Motor neuron (in vitro differentiated cells): ENCODE measurements at regions not wholly inside any gene's neighbourhood (a gene's known extent, or its start where the extent isn't known, plus 50 kb on each side); places are given as distances from the start of the nearest gene placed in this dataset.
A peak's percentile ranks its signal among the peaks of the same experiment; 100 is the strongest.
"Not testable (repeated sequence)": the region's sequence is repeated elsewhere in the genome, so short reads cannot be mapped to it uniquely, and the experiment has no call there.

Experiments used
- ATAC-seq, 8 experiments: fragments of 200-7000 bp; cut with Tn5 transposase; replicated peaks in 6 of 8; 2 replicates each; pipeline ENCODE4 v1.8.0; 2021; ENCODE audit warnings: mild to moderate bottlenecking in 8 of 8, moderate library complexity in 8 of 8
- H3K27ac ChIP-seq, 2 donors: fragments of 250-450 bp; sonication (Bioruptor Pico); 2 replicates each; pipeline ENCODE4 v1.9.0; 2021; ENCODE audit warnings: antibody characterized with exemption in 2 of 2, mild to moderate bottlenecking in 2 of 2, moderate library complexity in 1 of 2
- H3K4me1 ChIP-seq, 2 donors: fragments of 250-450 bp; sonication (Bioruptor Pico); replicated peaks in 1 of 2; 2 replicates each; pipeline ENCODE4 v1.6.1; 2021; ENCODE audit warnings: antibody characterized with exemption in 2 of 2, mild to moderate bottlenecking in 2 of 2, moderate library complexity in 1 of 2
- H3K4me3 ChIP-seq, 5 donors: fragments of 250-450 bp; sonication (Bioruptor Pico); 2 replicates each; pipeline ENCODE4 v1.9.0; 2021; ENCODE audit warnings: antibody characterized with exemption in 5 of 5, mild to moderate bottlenecking in 5 of 5, moderate library complexity in 4 of 5
- WGBS, 10 experiments: fragments of 450-650 bp; shearing (Covaris generic); methylation state at CpG; one replicate each; pipeline ENCODE4 v1.0.0; 2022; 5-methylcytosine and 5-hydroxymethylcytosine counted together
- in situ Hi-C, 9 experiments: fragments of 400-800 bp; cut with MboI; loops; one replicate each; pipeline ENCODE4 v1.15.0; 2021; ENCODE audit warnings: low sequenced_read_pairs in 9 of 9, low pct_unique_long_range_greater_than_20kb in 2 of 9; ENCODE audit not compliant: unreplicated experiment in 9 of 9

GRCh38 chr7:81222692-81223091 is 303.8 kb upstream of the SEMA3C start:
- H3K4me1 ChIP-seq, in situ Hi-C loops, H3K4me3 ChIP-seq, ATAC-seq, H3K27ac ChIP-seq: not testable (repeated sequence)
- 70 to 100% (median 100%) methylated on average over 1 to 2 of the region's 2 CpGs; no CpG with 5 or more reads in 3 of the 10 experiments for WGBS, 10 experiments

DNA sequence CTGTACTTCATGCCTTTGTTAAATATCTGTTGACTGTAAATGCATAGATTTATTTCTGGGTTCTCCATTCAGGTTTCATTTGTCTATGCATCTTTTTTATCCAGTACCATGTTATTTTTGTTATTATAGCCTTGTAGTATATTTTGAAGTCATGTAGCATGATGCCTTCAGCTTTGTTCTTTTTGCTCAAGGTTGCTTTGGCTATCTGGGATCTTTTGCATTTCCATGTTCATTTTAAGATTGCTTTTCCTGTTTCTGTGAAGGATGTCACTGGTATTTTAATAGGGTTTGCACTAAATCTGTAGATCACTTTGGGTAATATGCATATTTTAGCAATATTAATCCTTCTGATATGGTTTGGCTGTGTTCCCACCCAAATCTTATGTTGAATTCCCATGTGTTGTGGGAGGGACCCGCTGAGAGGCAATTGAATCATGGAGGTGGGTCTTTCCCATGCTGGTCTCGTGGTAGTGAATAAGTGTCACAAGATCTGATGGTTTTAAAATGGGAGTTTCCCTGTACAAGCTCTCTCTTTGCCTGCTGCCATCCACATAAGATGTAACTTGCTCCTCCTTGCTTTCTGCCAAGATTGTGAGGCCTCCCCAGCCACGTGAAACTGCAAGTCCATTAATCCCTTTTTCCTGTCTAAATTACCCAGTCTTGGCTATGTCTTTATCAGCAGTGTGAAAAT is 302.8 kb upstream of the SEMA3C start:
- Histone ChIP-seq H3K4me3 (no peak overlapping the region), H3K27ac (no peak overlapping the region), H3K4me1 (no peaks in the 10 kb centered on the region)
- ATAC-seq = peak in 2 of 8 experiments; percentile 87 to 96
- in situ Hi-C loops = no loop called here
- WGBS, 10 experiments = 13 to 100% (median 80%) methylated on average over 1 to 3 of the region's 3 CpGs; no CpG with 5 or more reads in 1 of the 10 experiments

DNA sequence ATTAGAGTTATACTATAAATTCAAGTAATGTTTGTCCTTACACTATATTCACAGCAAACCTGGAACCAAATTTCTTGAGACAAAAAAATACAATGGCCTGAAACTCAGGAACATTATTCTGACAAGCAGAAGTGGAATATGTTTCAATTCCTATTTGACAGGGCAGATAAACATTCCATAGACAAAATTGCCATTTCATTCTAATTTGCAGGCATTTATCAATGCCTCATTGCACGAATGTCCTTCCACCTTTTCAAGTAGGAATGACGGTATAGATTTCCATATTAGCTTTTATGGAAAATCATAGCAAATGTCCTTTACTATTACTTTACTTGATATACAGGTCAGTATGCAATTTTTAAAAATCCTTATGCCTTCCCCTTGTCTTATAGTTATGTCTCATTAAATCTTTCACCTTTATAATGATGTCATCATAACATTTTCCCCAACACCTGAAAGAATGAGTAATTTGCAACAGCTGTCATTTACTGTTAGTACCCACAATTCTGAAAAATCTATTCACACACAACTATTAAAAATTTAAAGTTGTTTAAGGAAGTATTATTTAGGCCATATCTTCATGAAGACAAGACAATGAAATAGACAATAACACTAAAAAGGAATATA is 299.7 kb upstream of the SEMA3C start:
- Histone ChIP-seq H3K4me3 (no peak overlapping the region), H3K27ac (no peak overlapping the region), H3K4me1 (no peaks in the 10 kb centered on the region)
- in situ Hi-C loops = no loop called here
- 73 to 100% (median 80%) methylated on average over 1 to 2 of the region's 2 CpGs; no CpG with 5 or more reads in 1 of the 10 experiments for WGBS, 10 experiments
- ATAC-seq = no peak

DNA sequence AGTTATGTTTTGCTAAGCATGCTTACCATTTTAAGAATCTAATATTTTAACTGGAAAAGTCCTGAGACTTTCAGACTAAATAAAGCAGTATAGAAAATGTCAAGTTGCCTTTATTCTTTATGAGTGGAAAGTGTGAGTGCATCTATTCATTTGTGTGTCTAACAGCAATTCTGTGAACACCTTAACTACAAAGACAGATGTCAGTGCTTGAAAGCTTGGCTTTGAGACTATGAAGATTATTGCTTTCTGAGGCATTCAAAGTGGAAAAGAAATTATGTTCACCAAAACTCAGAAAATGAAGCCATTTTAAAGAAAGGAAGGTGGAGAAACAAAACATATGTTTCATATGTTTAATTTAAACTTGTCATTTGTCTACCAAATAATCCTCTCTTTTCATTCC is 294.5 kb upstream of the SEMA3C start:
- Histone ChIP-seq H3K4me1 (no peaks in the 10 kb centered on the region), H3K4me3 (no peak overlapping the region), H3K27ac (no peak overlapping the region)
- no peak for ATAC-seq
- in situ Hi-C loops = no loop called here

DNA sequence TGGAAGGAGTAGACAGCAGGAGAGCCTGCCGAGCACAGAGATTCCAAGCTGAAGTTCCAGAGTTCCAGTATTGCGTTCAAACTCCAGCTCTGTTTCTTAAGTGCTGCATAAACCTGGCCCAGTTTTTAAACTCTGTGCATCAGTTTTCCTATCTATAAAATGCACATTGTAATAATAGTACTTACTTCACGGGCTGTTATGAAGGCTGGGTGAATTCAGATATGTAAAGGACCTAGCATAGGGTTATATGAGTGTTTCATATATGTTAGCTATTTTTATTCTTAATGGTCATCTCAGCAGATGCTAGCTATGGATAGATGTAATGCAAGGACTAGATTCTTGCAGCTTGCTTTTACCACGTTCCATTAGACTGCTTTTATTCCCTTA is 293.1 kb upstream of the SEMA3C start:
- Histone ChIP-seq H3K27ac (no peak overlapping the region), H3K4me3 (no peak overlapping the region), H3K4me1 (no peaks in the 10 kb centered on the region)
- ATAC-seq = no peak
- in situ Hi-C loops = no loop called here
- WGBS, 10 experiments = 40 to 93% (median 65%) methylated on average over 1 to 4 of the region's 4 CpGs; no CpG with 5 or more reads in 3 of the 10 experiments

DNA sequence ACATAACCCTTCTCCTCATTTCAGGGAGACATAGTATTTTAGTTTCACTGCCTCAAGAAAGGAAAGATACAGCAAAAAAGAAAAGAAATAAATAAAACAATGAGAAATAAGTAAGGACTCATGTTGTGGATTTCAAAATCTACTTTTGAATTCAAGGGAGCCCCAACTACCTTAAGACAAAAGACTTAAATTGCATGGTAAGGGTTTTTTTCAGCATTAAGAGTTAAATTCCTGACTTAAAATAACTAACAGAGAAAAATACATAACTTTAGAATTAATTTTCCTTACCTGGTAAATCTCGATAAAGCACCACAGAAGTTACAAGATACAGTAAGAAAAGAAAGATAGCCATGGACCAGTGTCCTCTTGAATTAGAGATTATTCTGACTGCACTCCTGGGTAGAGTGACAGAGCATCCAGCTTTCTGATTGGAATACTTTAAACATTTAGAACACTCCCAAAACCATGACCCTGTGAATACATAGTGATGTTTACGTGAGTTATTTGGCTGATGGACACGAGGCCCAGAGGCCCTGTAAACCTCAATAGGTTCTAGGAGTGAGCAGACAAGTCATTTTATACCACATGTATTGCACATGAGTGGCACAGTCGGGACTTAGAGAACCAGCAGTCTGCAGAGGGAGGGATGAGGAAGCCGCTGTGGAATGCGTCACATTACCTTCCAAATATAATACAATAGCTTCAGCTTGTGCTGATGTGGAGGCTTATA is 292.5 kb upstream of the SEMA3C start:
- Histone ChIP-seq H3K4me3 (no peak overlapping the region), H3K27ac (no peak overlapping the region), H3K4me1 (no peaks in the 10 kb centered on the region)
- WGBS, 10 experiments = 5 to 100% (median 80%) methylated on average over 1 to 4 of the region's 6 CpGs; no CpG with 5 or more reads in 1 of the 10 experiments
- ATAC-seq = peak in 3 of 8 experiments; percentile 25 to 67 (median 54)
- in situ Hi-C loops = no loop called here

DNA sequence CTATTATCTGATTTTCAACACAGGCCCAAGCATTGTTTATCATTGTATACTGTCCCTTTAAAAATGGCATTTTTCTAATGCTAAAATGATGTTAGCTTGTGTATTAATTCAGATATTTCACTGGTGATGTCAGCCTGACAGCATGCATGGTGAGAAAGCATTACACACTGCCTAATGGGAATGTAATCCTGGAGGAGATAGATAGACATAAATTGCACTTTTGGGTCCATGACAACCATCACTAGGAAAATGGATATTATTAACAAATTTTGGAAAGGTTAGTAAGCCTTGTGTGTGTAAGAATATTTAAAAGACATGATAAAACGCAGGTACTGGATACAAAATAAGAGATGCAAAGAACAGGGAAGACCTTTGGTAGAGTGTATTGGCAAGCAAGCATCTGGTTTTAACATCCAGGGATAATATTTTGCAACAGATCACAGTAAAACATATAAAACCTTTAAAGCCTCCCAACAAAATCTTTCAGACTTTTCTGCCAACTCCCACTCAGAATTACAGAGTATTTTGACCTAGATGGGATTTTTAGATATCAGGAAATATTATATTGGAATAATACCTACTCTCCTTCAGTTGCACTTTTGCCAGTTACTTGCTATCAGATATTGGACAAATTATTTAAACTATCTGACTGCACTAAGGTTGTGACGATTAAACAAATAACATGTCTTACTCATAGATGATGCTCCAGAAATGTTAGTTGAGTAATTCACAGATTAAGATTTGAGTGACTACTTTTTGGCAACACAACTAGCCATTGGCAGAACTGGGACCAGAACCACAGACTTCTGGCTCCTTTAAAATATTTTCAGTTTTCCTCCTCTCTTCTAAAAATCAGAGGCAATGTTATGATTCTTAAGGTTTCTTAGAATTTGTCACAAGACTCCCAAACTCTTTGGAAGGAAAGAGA is 291.6 kb upstream of the SEMA3C start:
- ATAC-seq = peak in 7 of 8 experiments; percentile 27 to 82 (median 47)
- in situ Hi-C loops = no loop called here
- no peak overlapping the region for H3K27ac ChIP-seq
- WGBS, 10 experiments = 0 to 100% (median 93%) methylated on average over 1 to 2 of the region's 2 CpGs
- no peak overlapping the region for H3K4me3 ChIP-seq
- H3K4me1 ChIP-seq = no peaks in the 10 kb centered on the region

DNA sequence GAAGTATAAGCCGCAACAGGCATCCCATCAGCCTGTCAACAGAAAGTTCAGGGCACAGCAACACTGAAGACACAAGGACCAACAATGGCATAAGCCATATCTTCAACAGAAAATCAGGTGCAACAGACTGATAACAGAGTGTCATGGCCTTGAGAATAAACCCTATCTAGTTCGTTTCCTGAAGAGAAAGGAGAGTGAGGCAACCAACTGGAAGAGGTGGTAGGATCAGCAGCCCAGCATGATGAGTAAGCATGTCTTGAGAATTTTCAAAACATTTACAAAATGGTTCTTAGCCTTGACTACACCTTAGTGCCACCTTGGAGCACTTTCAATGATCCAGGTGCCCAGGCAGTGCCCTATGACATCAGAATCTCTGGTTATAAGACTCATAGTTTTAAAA is 290.2 kb upstream of the SEMA3C start:
- H3K27ac ChIP-seq = no peak overlapping the region
- no peak for ATAC-seq
- H3K4me1 ChIP-seq = no peaks in the 10 kb centered on the region
- in situ Hi-C loops = no loop called here
- 83 to 100% (median 95%) methylated on average over 1 to 2 of the region's 2 CpGs; no CpG with 5 or more reads in 5 of the 10 experiments for WGBS, 10 experiments
- H3K4me3 ChIP-seq = no peak overlapping the region

GRCh38 chr7:81207801-81208200 is 288.9 kb upstream of the SEMA3C start:
- Histone ChIP-seq H3K4me3 (no peak overlapping the region), H3K4me1 (no peaks in the 10 kb centered on the region), H3K27ac (no peak overlapping the region)
- ATAC-seq = no peak
- in situ Hi-C loops = no loop called here
- WGBS, 10 experiments = 93 to 100% (median 96%) methylated on average over 2 to 5 of the region's 5 CpGs; no CpG with 5 or more reads in 3 of the 10 experiments

DNA sequence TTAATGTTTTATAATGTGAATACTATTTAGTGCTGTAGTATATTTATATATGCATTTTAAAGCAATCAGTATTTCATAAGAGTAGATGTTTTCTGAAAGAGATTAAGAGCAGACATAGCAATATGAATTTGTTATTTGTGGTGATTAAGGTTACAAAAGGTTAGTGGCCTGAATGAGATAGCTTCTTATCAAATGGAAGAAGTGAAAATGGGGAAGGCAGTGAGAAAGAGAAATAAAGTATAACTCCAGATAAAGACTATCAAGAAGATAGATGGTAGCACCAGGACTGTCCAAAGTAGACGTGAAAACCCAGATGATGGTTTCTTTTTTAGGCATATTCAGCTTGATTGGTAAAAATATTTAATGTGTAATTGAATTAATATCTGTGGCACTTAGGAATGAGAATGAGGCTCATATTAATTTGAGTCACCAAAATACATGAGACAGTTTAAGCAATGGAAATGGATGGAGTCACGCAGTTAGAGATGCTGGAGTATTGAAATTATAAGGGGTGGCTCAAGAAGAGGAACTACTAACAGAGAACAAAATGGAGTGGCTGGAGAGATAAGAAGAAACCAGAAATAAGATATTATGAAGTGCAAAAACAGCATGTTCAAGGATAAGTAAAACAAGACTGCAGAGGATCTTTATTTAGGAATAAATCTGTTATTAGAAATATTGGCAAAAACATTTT is 288.0 kb upstream of the SEMA3C start:
- in situ Hi-C loops = no loop called here
- Histone ChIP-seq H3K4me3 (no peak overlapping the region), H3K4me1 (no peaks in the 10 kb centered on the region), H3K27ac (no peak overlapping the region)
- no peak for ATAC-seq
- WGBS, 10 experiments = 83 to 100% (median 93%) methylated on average over 1 to 2 of the region's 2 CpGs

DNA sequence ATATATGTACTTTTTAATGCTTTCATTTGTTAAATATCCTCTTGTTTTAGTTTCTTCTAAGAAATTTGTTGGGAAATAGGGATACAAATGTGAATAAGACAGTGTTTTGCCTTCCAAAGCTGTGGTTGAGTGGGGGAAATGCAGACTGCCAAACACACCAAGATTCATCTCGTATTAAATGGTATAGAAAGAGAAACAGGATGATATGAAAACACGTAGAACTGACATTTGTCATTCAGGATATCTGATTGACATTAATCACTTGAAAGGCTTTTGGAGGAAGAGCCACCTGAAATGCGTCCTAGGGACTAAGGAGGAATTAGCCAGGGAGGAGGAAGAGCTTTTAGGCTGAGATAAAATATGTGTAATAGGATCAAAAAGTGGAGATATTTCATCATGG is 287.4 kb upstream of the SEMA3C start:
- no peak overlapping the region for H3K4me3 ChIP-seq
- in situ Hi-C loops = no loop called here
- 67 to 100% (median 93%) methylated on average over 1 to 3 of the region's 3 CpGs; no CpG with 5 or more reads in 1 of the 10 experiments for WGBS, 10 experiments

GRCh38 chr7:81201188-81201587 is 282.3 kb upstream of the SEMA3C start:
- ATAC-seq = no peak
- H3K4me3 ChIP-seq = no peak overlapping the region
- H3K27ac ChIP-seq = no peak overlapping the region
- H3K4me1 ChIP-seq = no peaks in the 10 kb centered on the region
- WGBS, 10 experiments = 88 to 100% (median 98%) methylated on average over 2 to 5 of the region's 5 CpGs; no CpG with 5 or more reads in 1 of the 10 experiments
- in situ Hi-C loops = no loop called here

More for the DNA sequence above, 287.4 kb upstream of the SEMA3C start:
- no peak for ATAC-seq
- Histone ChIP-seq H3K27ac (no peak overlapping the region), H3K4me1 (no peaks in the 10 kb centered on the region)
